ENCODE measurements at regions not wholly inside any gene's neighbourhood (a gene's known extent, or its start where the extent isn't known, plus 50 kb on each side); places are given as distances from the start of the nearest gene placed in this dataset.

GRCh38 chr6:130713144-130713543 lies 114.1 kb upstream of the SMLR1 start:
- Histone ChIP-seq H3K79me2 (no peaks in the 10 kb centered on the region), H3K4me3 (no peak overlapping the region), H3K4me1 (ENCODE audit: insufficient read depth) (no peaks in the 10 kb centered on the region), H3K27ac (no peak overlapping the region), H3K36me3 (replicated peaks; ENCODE audit: insufficient read depth, low read depth) (no peaks in the 10 kb centered on the region), H2AFZ (no peak overlapping the region), H3K9me2 (replicated peaks; ENCODE audit: insufficient read depth) (no peaks in the 10 kb centered on the region), H3K27me3 (no peaks in the 10 kb centered on the region), H3K9me3 (ENCODE audit: low read depth) (no peaks in the 10 kb centered on the region), H3K4me2 (no peak overlapping the region), H4K20me1 (ENCODE audit: insufficient read depth, poor library complexity, severe bottlenecking) (no peaks in the 10 kb centered on the region)
- WGBS (ENCODE audit: low lambda C conversion rate, missing lambda C conversion rate): 27% methylated on average over 3 of the region's 3 CpGs
- peak; percentile 28 for DNase-seq (ENCODE audit: low spot score)
- TF ChIP-seq EZH2phosphoT487 (IDR thresholded peaks at IDR 0.05; ENCODE audit: low read depth, severe bottlenecking, unreplicated experiment) (no peak), CTCF (IDR thresholded peaks at IDR 0.05; ENCODE audit: poor library complexity) (no peak), EZH2 (IDR thresholded peaks at IDR 0.05; ENCODE audit: borderline replicate concordance) (no peak)

GRCh38 chr6:130715058-130715457 lies 112.1 kb upstream of the SMLR1 start:
- Histone ChIP-seq H2AFZ (no peak overlapping the region), H3K27ac (no peak overlapping the region)
- WGBS (ENCODE audit: low lambda C conversion rate, missing lambda C conversion rate): 81% methylated on average over 5 of the region's 5 CpGs

GRCh38 chr6:130716466-130716865 lies 110.7 kb upstream of the SMLR1 start:
- no peaks in the 10 kb centered on the region for H3K36me3 ChIP-seq (replicated peaks; ENCODE audit: insufficient read depth, low read depth)
- no peak overlapping the region for H3K4me2 ChIP-seq
- H3K4me1 ChIP-seq (ENCODE audit: insufficient read depth): no peaks in the 10 kb centered on the region
- no peaks in the 10 kb centered on the region for H3K79me2 ChIP-seq
- no peaks in the 10 kb centered on the region for H4K20me1 ChIP-seq (ENCODE audit: insufficient read depth, poor library complexity, severe bottlenecking)
- no peaks in the 10 kb centered on the region for H3K9me3 ChIP-seq (ENCODE audit: low read depth)
- DNase-seq (ENCODE audit: low spot score): no peak
- no peaks in the 10 kb centered on the region for H3K9me2 ChIP-seq (replicated peaks; ENCODE audit: insufficient read depth)
- 80% methylated on average over 3 of the region's 3 CpGs for WGBS (ENCODE audit: low lambda C conversion rate, missing lambda C conversion rate)
- no peak for TF ChIP-seq CTCF (IDR thresholded peaks at IDR 0.05; ENCODE audit: poor library complexity)
- no peak for TF ChIP-seq EZH2 (IDR thresholded peaks at IDR 0.05; ENCODE audit: borderline replicate concordance)
- no peak for TF ChIP-seq EZH2phosphoT487 (IDR thresholded peaks at IDR 0.05; ENCODE audit: low read depth, severe bottlenecking, unreplicated experiment)
- no peak overlapping the region for H3K4me3 ChIP-seq
- no peak overlapping the region for H3K27ac ChIP-seq
- no peaks in the 10 kb centered on the region for H3K27me3 ChIP-seq
- H2AFZ ChIP-seq: no peak overlapping the region

More at GRCh38 chr6:130715058-130715457, 112.1 kb upstream of the SMLR1 start:
- Histone ChIP-seq H3K9me3 (ENCODE audit: low read depth) (no peaks in the 10 kb centered on the region), H4K20me1 (ENCODE audit: insufficient read depth, poor library complexity, severe bottlenecking) (no peaks in the 10 kb centered on the region), H3K36me3 (replicated peaks; ENCODE audit: insufficient read depth, low read depth) (no peaks in the 10 kb centered on the region), H3K4me1 (ENCODE audit: insufficient read depth) (no peaks in the 10 kb centered on the region), H3K79me2 (no peaks in the 10 kb centered on the region), H3K4me2 (no peak overlapping the region), H3K9me2 (replicated peaks; ENCODE audit: insufficient read depth) (no peaks in the 10 kb centered on the region), H3K4me3 (no peak overlapping the region), H3K27me3 (no peaks in the 10 kb centered on the region)
- DNase-seq (ENCODE audit: low spot score): no peak
- TF ChIP-seq CTCF (IDR thresholded peaks at IDR 0.05; ENCODE audit: poor library complexity): no peak
- TF ChIP-seq EZH2phosphoT487 (IDR thresholded peaks at IDR 0.05; ENCODE audit: low read depth, severe bottlenecking, unreplicated experiment): no peak
- no peak for TF ChIP-seq EZH2 (IDR thresholded peaks at IDR 0.05; ENCODE audit: borderline replicate concordance)

DNA sequence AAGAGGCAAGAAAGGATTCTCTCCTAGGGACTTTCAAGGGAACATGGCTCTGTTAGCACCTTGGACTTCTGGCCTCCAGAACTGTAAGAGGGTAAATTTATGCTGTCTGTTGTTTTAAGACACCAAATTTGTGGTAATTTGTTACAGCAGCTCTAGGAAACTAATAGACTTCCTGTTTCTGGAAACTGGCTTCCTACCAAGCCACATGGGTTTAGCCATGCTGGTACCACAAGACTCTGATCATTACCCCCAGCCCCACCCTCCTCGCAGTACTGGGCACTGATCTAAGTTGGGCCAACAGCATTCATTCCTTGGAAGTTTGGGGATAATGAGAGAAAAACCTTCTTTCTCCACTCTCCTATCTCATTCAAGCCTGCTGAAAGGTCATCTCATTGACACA lies 109.5 kb upstream of the SMLR1 start:
- Histone ChIP-seq H2AFZ (no peak overlapping the region), H3K27ac (no peak overlapping the region), H3K4me1 (ENCODE audit: insufficient read depth) (no peaks in the 10 kb centered on the region), H3K79me2 (no peaks in the 10 kb centered on the region), H3K4me2 (no peak overlapping the region), H3K36me3 (replicated peaks; ENCODE audit: insufficient read depth, low read depth) (no peaks in the 10 kb centered on the region), H4K20me1 (ENCODE audit: insufficient read depth, poor library complexity, severe bottlenecking) (no peaks in the 10 kb centered on the region), H3K9me2 (replicated peaks; ENCODE audit: insufficient read depth) (no peaks in the 10 kb centered on the region), H3K9me3 (ENCODE audit: low read depth) (no peaks in the 10 kb centered on the region), H3K4me3 (no peak overlapping the region), H3K27me3 (no peaks in the 10 kb centered on the region)
- 86% methylated on average over 1 of the region's 1 CpG for WGBS (ENCODE audit: low lambda C conversion rate, missing lambda C conversion rate)
- no peak for TF ChIP-seq EZH2phosphoT487 (IDR thresholded peaks at IDR 0.05; ENCODE audit: low read depth, severe bottlenecking, unreplicated experiment)
- TF ChIP-seq CTCF (IDR thresholded peaks at IDR 0.05; ENCODE audit: poor library complexity): no peak
- no peak for TF ChIP-seq EZH2 (IDR thresholded peaks at IDR 0.05; ENCODE audit: borderline replicate concordance)
- DNase-seq (ENCODE audit: low spot score): no peak
